MM.1S (cell line): ENCODE measurements at regions not wholly inside any gene's neighbourhood (a gene's known extent, or its start where the extent isn't known, plus 50 kb on each side); places are given as distances from the start of the nearest gene placed in this dataset.

Source experiments
- DNase-seq: peaks from one replicate; pipeline ENCODE4 v3.0.0-alpha.2; 2015
- H2AFZ ChIP-seq: fragments of 300-600 bp; sonication (generic); 2 replicates; pipeline ENCODE4 v1.6.0; 2016; ENCODE audit warnings: antibody characterized with exemption, low read length
- H3F3A ChIP-seq: fragments of 300-600 bp; sonication (generic); 2 replicates; pipeline ENCODE4 v1.6.1; 2016; ENCODE audit warnings: mild to moderate bottlenecking, antibody characterized with exemption, low read length, moderate library complexity, mixed read lengths; ENCODE audit not compliant: insufficient read depth
- H3K27ac ChIP-seq: fragments of 300-600 bp; sonication (generic); 2 replicates; pipeline ENCODE4 v1.5.1; 2016; ENCODE audit warnings: mild to moderate bottlenecking, low read length
- H3K27me3 ChIP-seq: fragments of 300-600 bp; sonication (generic); replicated peaks from 2 replicates; pipeline ENCODE4 v1.6.0; 2016; ENCODE audit warnings: low read length; ENCODE audit not compliant: insufficient read depth
- H3K36me3 ChIP-seq: fragments of 300-600 bp; sonication (generic); replicated peaks from 2 replicates; pipeline ENCODE4 v1.6.1; 2016; ENCODE audit warnings: mild to moderate bottlenecking, low read length, mixed read lengths; ENCODE audit not compliant: insufficient read depth
- H3K4me1 ChIP-seq: fragments of 300-600 bp; sonication (generic); 2 replicates; pipeline ENCODE4 v1.6.1; 2016; ENCODE audit warnings: low read length, mixed read lengths
- H3K4me2 ChIP-seq: fragments of 300-600 bp; sonication (generic); 2 replicates; pipeline ENCODE4 v1.6.0; 2016; ENCODE audit warnings: low read depth, low read length
- H3K4me3 ChIP-seq: fragments of 300-600 bp; sonication (generic); 2 replicates; pipeline ENCODE4 v1.5.1; 2016; ENCODE audit warnings: low read length, mixed read lengths
- H3K79me2 ChIP-seq: fragments of 300-600 bp; sonication (generic); 2 replicates; pipeline ENCODE4 v1.6.1; 2016; ENCODE audit warnings: mixed run types, low read length, mixed read lengths
- H3K9ac ChIP-seq: fragments of 300-600 bp; sonication (generic); 2 replicates; pipeline ENCODE4 v1.6.1; 2016; ENCODE audit warnings: low read length, mixed read lengths
- H3K9me2 ChIP-seq: fragments of 300-600 bp; sonication (generic); replicated peaks from 2 replicates; pipeline ENCODE4 v1.6.1; 2016; ENCODE audit warnings: mild to moderate bottlenecking, low read length, mixed read lengths; ENCODE audit not compliant: insufficient read depth
- H3K9me3 ChIP-seq: fragments of 300-600 bp; sonication (generic); replicated peaks from 2 replicates; pipeline ENCODE4 v1.6.1; 2016; ENCODE audit warnings: mild to moderate bottlenecking, low read length, mixed read lengths; ENCODE audit not compliant: insufficient read depth
- H4K20me1 ChIP-seq: fragments of 300-600 bp; sonication (generic); 2 replicates; pipeline ENCODE4 v1.6.1; 2016; ENCODE audit warnings: mild to moderate bottlenecking, low read length, moderate library complexity, mixed read lengths; ENCODE audit not compliant: insufficient read depth
- EZH2 ChIP-seq: fragments of 300-600 bp; sonication (generic); optimal IDR thresholded peaks from 2 replicates; pipeline ENCODE3; 2017; ENCODE audit warnings: low read depth, mild to moderate bottlenecking, antibody characterized with exemption, low read length, mixed read lengths
- EZH2phosphoT487 ChIP-seq: fragments of 300-600 bp; sonication (generic); IDR thresholded peaks from 2 replicates; pipeline ENCODE4 v1.6.1; 2018; ENCODE audit warnings: antibody characterized with exemption, low read length
- TF ChIP-seq, protein P1 (sequence below): fragments of 300-600 bp; sonication (generic); IDR thresholded peaks from 2 replicates; pipeline ENCODE4 v1.5.1; 2016; ENCODE audit warnings: antibody characterized with exemption, low read length, mixed read lengths

GRCh38 chr4:159012381-159012780, 90.5 kb upstream of the RAPGEF2 start:
- no peak overlapping the region for H3K9ac ChIP-seq

GRCh38 chr4:159013692-159014091, 89.2 kb upstream of the RAPGEF2 start:
- Histone ChIP-seq H2AFZ (no peak overlapping the region), H3K4me1 (peaks cover 9% of the 10 kb centered on the region), H3K9me2 (no peaks in the 10 kb centered on the region), H3K27ac (no peak overlapping the region), H3K79me2 (no peaks in the 10 kb centered on the region), H3K9me3 (no peaks in the 10 kb centered on the region), H3K9ac (no peak overlapping the region), H3K4me2 (no peak overlapping the region), H3K36me3 (no peaks in the 10 kb centered on the region), H4K20me1 (no peaks in the 10 kb centered on the region), H3K27me3 (no peaks in the 10 kb centered on the region), H3K4me3 (no peak overlapping the region), H3F3A (no peaks in the 10 kb centered on the region)
- no peak for TF ChIP-seq EZH2phosphoT487
- TF ChIP-seq, protein P1, sequence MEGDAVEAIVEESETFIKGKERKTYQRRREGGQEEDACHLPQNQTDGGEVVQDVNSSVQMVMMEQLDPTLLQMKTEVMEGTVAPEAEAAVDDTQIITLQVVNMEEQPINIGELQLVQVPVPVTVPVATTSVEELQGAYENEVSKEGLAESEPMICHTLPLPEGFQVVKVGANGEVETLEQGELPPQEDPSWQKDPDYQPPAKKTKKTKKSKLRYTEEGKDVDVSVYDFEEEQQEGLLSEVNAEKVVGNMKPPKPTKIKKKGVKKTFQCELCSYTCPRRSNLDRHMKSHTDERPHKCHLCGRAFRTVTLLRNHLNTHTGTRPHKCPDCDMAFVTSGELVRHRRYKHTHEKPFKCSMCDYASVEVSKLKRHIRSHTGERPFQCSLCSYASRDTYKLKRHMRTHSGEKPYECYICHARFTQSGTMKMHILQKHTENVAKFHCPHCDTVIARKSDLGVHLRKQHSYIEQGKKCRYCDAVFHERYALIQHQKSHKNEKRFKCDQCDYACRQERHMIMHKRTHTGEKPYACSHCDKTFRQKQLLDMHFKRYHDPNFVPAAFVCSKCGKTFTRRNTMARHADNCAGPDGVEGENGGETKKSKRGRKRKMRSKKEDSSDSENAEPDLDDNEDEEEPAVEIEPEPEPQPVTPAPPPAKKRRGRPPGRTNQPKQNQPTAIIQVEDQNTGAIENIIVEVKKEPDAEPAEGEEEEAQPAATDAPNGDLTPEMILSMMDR, result no peak
- no peak for TF ChIP-seq EZH2
- no peak for DNase-seq

More at GRCh38 chr4:159012381-159012780, 90.5 kb upstream of the RAPGEF2 start:
- no peaks in the 10 kb centered on the region for H4K20me1 ChIP-seq
- no peaks in the 10 kb centered on the region for H3F3A ChIP-seq
- H3K36me3 ChIP-seq, result no peaks in the 10 kb centered on the region
- no peak overlapping the region for H2AFZ ChIP-seq
- H3K4me1 ChIP-seq, result peaks cover 9% of the 10 kb centered on the region
- H3K27ac ChIP-seq, result no peak overlapping the region
- no peaks in the 10 kb centered on the region for H3K9me3 ChIP-seq
- H3K9me2 ChIP-seq, result no peaks in the 10 kb centered on the region
- no peak overlapping the region for H3K4me2 ChIP-seq
- H3K4me3 ChIP-seq, result no peak overlapping the region
- TF ChIP-seq, protein P1, result no peak
- TF ChIP-seq EZH2 (no peak), EZH2phosphoT487 (no peak)
- H3K27me3 ChIP-seq, result no peaks in the 10 kb centered on the region
- no peak for DNase-seq
- no peaks in the 10 kb centered on the region for H3K79me2 ChIP-seq

GRCh38 chr4:159014859-159015258, 88.0 kb upstream of the RAPGEF2 start:
- Histone ChIP-seq H3K79me2 (no peaks in the 10 kb centered on the region), H3K4me2 (no peak overlapping the region), H3K36me3 (no peaks in the 10 kb centered on the region), H3K4me1 (peaks cover 9% of the 10 kb centered on the region), H3K27ac (no peak overlapping the region), H4K20me1 (no peaks in the 10 kb centered on the region), H3K9ac (no peak overlapping the region), H3K9me3 (no peaks in the 10 kb centered on the region), H3F3A (no peaks in the 10 kb centered on the region), H2AFZ (no peak overlapping the region), H3K27me3 (no peaks in the 10 kb centered on the region), H3K9me2 (no peaks in the 10 kb centered on the region), H3K4me3 (no peak overlapping the region)
- TF ChIP-seq EZH2phosphoT487, result no peak
- TF ChIP-seq, protein P1, result no peak
- TF ChIP-seq EZH2, result no peak
- no peak for DNase-seq
